ENCODE measurements at regions not wholly inside any gene's neighbourhood (a gene's known extent, or its start where the extent isn't known, plus 50 kb on each side); places are given as distances from the start of the nearest gene placed in this dataset.

DNA sequence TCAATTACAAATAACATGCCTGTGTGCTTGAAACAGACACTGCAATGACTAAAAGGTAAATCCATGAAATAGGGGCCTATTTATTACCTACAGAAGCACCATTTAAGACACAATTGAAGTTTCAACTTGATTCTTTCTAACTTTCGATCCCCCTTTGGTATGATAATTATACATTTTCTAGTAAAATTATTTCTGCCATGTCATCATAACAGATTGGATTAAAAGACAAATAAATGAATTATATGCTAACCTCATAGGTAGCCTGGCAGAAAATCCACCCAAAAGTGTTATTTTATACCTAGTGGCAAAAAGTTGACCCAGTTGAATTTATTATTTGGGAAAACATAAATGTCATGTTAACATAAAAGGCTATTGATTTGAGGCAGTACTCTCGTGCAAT lies 241.1 kb downstream of the RAB38 start:
- H2AFZ ChIP-seq (ENCODE audit: low read length): no peak overlapping the region
- H3F3A ChIP-seq (ENCODE audit: low read depth): no peaks in the 10 kb centered on the region
- no peak overlapping the region for H3K9ac ChIP-seq (ENCODE audit: low read depth, low read length, poor library complexity, severe bottlenecking)
- H3K36me3 ChIP-seq (ENCODE audit: insufficient read depth, low read length): no peaks in the 10 kb centered on the region
- no peaks in the 10 kb centered on the region for H3K4me1 ChIP-seq (ENCODE audit: insufficient read depth, low read length, poor library complexity, severe bottlenecking)
- H4K20me1 ChIP-seq (ENCODE audit: insufficient read depth, low read length, poor library complexity, severe bottlenecking): no peaks in the 10 kb centered on the region
- no peaks in the 10 kb centered on the region for H3K27me3 ChIP-seq (ENCODE audit: insufficient read depth, low read length, poor library complexity, severe bottlenecking)
- H3K4me2 ChIP-seq (ENCODE audit: low read depth, low read length, poor library complexity, severe bottlenecking): no peak overlapping the region
- H3K79me2 ChIP-seq (ENCODE audit: insufficient read depth, low read length): no peaks in the 10 kb centered on the region
- no peak overlapping the region for H3K4me3 ChIP-seq (ENCODE audit: low read length, poor library complexity, severe bottlenecking)
- TF ChIP-seq EZH2phosphoT487 (IDR thresholded peaks at IDR 0.05; ENCODE audit: borderline replicate concordance): no peak
- TF ChIP-seq, protein P1, sequence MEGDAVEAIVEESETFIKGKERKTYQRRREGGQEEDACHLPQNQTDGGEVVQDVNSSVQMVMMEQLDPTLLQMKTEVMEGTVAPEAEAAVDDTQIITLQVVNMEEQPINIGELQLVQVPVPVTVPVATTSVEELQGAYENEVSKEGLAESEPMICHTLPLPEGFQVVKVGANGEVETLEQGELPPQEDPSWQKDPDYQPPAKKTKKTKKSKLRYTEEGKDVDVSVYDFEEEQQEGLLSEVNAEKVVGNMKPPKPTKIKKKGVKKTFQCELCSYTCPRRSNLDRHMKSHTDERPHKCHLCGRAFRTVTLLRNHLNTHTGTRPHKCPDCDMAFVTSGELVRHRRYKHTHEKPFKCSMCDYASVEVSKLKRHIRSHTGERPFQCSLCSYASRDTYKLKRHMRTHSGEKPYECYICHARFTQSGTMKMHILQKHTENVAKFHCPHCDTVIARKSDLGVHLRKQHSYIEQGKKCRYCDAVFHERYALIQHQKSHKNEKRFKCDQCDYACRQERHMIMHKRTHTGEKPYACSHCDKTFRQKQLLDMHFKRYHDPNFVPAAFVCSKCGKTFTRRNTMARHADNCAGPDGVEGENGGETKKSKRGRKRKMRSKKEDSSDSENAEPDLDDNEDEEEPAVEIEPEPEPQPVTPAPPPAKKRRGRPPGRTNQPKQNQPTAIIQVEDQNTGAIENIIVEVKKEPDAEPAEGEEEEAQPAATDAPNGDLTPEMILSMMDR (conservative IDR thresholded peaks at IDR 0.05; ENCODE audit: low read length): no peak
- 0 out of 2 replicates have a peak, but pooled peaks cover 7% of the 10 kb centered on the region for H3K9me2 ChIP-seq (replicated peaks; ENCODE audit: low read depth, low read length)
- H3K9me3 ChIP-seq (ENCODE audit: insufficient read depth, low read depth, low read length): no peaks in the 10 kb centered on the region

DNA sequence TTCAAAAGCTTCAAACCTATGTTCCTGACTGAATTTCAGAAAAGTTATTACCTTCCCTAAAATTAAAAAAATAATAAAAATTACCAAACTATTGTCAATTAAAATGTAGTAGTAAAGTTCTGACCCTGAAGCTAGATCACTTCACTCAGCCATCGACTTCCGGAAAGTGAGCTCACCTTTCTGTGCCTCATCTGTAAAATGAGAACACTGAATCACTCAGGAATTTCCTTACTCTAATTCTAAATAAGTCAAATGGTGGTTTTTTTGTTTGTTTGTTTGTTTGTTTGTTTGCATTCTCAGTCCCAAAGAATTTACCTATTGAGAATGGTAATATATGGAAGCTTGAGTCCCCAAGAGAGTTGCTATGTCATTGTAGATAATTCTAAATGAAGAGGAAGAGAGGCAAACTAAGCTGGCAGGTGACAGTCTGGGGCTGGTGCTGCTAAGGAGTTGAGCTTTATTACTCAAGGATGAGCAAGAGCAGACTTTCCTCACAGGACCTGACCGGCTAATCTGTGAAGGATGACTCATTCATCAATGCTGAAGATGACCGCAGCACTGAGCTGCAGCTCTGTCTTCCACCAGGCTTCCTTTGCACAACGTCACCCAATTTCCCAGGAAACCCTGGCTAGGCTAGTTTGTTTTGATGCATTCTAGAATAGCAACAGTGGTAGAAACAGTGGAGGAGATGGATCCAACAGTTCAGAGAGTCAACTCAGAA lies 248.8 kb downstream of the RAB38 start:
- H3F3A ChIP-seq (ENCODE audit: low read depth): no peaks in the 10 kb centered on the region
- no peaks in the 10 kb centered on the region for H3K9me3 ChIP-seq (ENCODE audit: insufficient read depth, low read depth, low read length)
- no peak overlapping the region for H3K4me3 ChIP-seq (ENCODE audit: low read length, poor library complexity, severe bottlenecking)
- no peaks in the 10 kb centered on the region for H3K4me1 ChIP-seq (ENCODE audit: insufficient read depth, low read length, poor library complexity, severe bottlenecking)
- H3K27me3 ChIP-seq (ENCODE audit: insufficient read depth, low read length, poor library complexity, severe bottlenecking): no peaks in the 10 kb centered on the region
- H3K9ac ChIP-seq (ENCODE audit: low read depth, low read length, poor library complexity, severe bottlenecking): no peak overlapping the region
- no peaks in the 10 kb centered on the region for H3K79me2 ChIP-seq (ENCODE audit: insufficient read depth, low read length)
- no peaks in the 10 kb centered on the region for H4K20me1 ChIP-seq (ENCODE audit: insufficient read depth, low read length, poor library complexity, severe bottlenecking)
- TF ChIP-seq, protein P1 (conservative IDR thresholded peaks at IDR 0.05; ENCODE audit: low read length): no peak
- no peak for TF ChIP-seq EZH2phosphoT487 (IDR thresholded peaks at IDR 0.05; ENCODE audit: borderline replicate concordance)
- H3K36me3 ChIP-seq (ENCODE audit: insufficient read depth, low read length): no peaks in the 10 kb centered on the region
- no peak overlapping the region for H3K4me2 ChIP-seq (ENCODE audit: low read depth, low read length, poor library complexity, severe bottlenecking)
- no peaks in the 10 kb centered on the region for H3K9me2 ChIP-seq (replicated peaks; ENCODE audit: low read depth, low read length)
- no peak overlapping the region for H2AFZ ChIP-seq (ENCODE audit: low read length)

DNA sequence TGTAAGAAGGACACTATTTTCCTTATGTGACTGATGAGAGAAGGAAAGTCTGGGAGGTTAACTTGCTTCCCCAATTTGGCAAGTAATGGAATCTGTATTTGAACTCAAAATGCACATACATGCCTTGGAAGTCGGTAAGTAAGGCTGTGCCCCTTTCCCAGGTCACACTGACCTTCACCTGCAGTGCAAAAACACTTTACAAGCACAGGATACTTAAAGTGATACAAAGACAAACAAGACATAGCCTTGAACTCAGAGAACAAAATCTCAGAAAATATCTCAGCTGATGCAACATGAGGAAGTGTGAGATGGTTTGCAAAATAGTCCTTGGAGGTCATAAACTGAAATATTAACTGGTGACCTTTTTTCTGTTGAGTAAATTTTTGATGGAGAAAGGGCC lies 251.1 kb downstream of the RAB38 start:
- Histone ChIP-seq H4K20me1 (ENCODE audit: insufficient read depth, low read length, poor library complexity, severe bottlenecking) (no peaks in the 10 kb centered on the region), H3K9ac (ENCODE audit: low read depth, low read length, poor library complexity, severe bottlenecking) (no peak overlapping the region), H3K4me2 (ENCODE audit: low read depth, low read length, poor library complexity, severe bottlenecking) (no peak overlapping the region), H3K79me2 (ENCODE audit: insufficient read depth, low read length) (no peaks in the 10 kb centered on the region), H3F3A (ENCODE audit: low read depth) (no peaks in the 10 kb centered on the region), H3K9me2 (replicated peaks; ENCODE audit: low read depth, low read length) (no peaks in the 10 kb centered on the region), H2AFZ (ENCODE audit: low read length) (no peak overlapping the region), H3K27me3 (ENCODE audit: insufficient read depth, low read length, poor library complexity, severe bottlenecking) (no peaks in the 10 kb centered on the region), H3K4me3 (ENCODE audit: low read length, poor library complexity, severe bottlenecking) (no peak overlapping the region), H3K36me3 (ENCODE audit: insufficient read depth, low read length) (no peaks in the 10 kb centered on the region), H3K9me3 (ENCODE audit: insufficient read depth, low read depth, low read length) (no peaks in the 10 kb centered on the region), H3K4me1 (ENCODE audit: insufficient read depth, low read length, poor library complexity, severe bottlenecking) (no peaks in the 10 kb centered on the region)
- TF ChIP-seq, protein P1 (conservative IDR thresholded peaks at IDR 0.05; ENCODE audit: low read length): no peak
